IPS-18c (cell line): ENCODE measurements at regions not wholly inside any gene's neighbourhood (a gene's known extent, or its start where the extent isn't known, plus 50 kb on each side); places are given as distances from the start of the nearest gene placed in this dataset.

Experiments used
- H3K4me3 ChIP-seq: 2 replicates; pipeline ENCODE4 v1.7.0; 2013; ENCODE audit warnings: low read depth, mild to moderate bottlenecking, low read length, moderate library complexity; ENCODE audit not compliant: insufficient read depth
- H3K9me3 ChIP-seq: one replicate; pipeline ENCODE4 v1.6.1; 2013; ENCODE audit warnings: mild to moderate bottlenecking, low read length, moderate library complexity; ENCODE audit not compliant: control insufficient read depth, insufficient read depth

- no peaks in the 10 kb centered on the region for H3K9me3 ChIP-seq
- no peak overlapping the region for H3K4me3 ChIP-seq
These were observed 102.7 kb upstream of the RBPJ start for GRCh38 chr4:26217961-26218676.

GRCh38 chr4:26218677-26219605 is 101.9 kb upstream of the RBPJ start:
- Histone ChIP-seq H3K4me3 (no peak overlapping the region), H3K9me3 (no peaks in the 10 kb centered on the region)

DNA sequence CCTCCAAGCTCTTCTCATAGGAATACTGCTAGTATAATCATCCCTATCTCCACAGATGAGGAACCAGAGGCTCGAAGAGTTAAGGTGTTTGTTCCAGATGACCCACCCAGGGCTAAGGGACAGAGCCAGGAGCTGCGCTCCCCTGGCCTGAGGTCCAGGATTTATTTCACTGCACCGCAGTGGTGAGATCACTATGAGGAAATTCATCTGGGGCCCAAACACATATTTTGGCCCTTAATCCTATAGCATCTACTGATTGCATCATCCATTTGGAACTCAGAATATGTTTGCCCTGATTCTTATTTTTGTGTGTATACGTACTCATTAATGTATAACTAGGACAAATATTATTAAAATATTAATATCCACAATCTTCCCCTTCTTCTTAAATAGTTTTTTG is 100.1 kb upstream of the RBPJ start:
- Histone ChIP-seq H3K4me3 (no peak overlapping the region), H3K9me3 (no peaks in the 10 kb centered on the region)

DNA sequence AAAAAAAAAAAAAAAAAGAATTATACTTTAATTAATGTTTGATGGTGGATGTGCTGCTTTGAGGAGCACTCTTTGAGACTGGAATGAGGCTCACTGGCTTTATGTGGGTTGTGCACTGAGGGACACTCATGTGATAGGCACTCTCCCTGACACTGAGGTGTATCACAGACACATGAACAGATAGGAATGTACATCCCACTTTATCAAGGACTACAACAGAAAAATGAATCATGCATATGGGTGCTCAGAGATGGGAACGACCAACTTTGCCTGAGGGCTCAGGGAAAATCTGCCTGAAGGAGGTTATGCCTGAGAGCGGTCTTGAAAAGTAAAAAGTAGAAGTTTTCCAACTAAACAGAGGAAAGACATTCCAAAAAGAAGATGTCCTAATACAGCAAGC is 97.7 kb upstream of the RBPJ start:
- no peak overlapping the region for H3K4me3 ChIP-seq
- peaks cover 2% of the 10 kb centered on the region for H3K9me3 ChIP-seq

GRCh38 chr4:26226629-26227376 is 94.0 kb upstream of the RBPJ start:
- no peak overlapping the region for H3K4me3 ChIP-seq
- peaks cover 2% of the 10 kb centered on the region for H3K9me3 ChIP-seq

DNA sequence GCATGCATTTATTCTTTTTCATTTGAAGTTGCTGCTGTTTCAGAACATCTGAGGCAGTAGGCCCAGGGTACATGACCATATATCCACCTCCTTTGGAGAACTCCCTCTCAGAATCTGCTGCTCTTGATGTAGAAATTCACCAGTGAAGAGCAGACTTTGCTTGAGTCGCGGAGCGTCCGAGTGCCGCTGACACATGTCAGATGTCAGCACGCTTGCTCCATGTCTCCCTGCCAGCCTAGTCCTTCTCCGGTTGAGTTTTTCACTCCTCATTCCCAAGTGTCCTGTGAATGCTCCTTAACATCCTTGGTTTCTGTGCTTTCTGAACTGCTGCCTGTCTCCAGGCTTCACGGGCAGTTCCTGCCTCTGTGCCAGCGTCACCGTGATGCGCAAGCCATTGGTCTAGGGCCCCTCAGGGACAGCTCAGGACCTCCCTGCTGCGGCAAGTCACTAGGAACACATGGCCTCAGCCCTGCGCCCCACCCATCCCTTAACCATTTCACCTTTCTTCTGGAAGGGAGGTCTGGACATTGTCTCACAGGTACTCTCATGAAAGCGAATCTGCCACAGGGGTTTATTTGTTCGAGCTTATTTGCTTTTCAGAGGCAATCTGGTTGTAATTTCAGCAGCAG is 93.1 kb upstream of the RBPJ start:
- peaks cover 2% of the 10 kb centered on the region for H3K9me3 ChIP-seq

DNA sequence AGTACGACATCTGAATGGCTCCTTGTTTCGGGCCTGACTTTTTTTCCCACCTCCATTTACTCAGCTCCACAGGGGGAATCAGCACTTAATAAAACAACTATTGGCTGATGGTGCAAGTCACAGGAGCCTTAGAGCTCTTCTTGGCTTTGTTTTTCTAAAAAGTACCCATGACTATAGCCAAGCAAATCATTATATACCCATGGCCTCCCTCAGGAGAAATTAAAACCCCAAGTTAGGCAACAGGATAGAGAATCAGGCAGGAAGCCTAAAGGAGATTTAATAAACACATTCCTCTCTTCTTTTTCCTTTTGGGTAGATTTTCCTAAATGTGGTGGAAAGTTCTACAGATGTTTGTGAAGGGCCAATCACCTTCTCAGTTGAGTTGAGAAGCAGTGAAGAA is 91.9 kb upstream of the RBPJ start:
- H3K9me3 ChIP-seq: peaks cover 2% of the 10 kb centered on the region

More for the DNA sequence above, 93.1 kb upstream of the RBPJ start:
- H3K4me3 ChIP-seq: no peak overlapping the region

DNA sequence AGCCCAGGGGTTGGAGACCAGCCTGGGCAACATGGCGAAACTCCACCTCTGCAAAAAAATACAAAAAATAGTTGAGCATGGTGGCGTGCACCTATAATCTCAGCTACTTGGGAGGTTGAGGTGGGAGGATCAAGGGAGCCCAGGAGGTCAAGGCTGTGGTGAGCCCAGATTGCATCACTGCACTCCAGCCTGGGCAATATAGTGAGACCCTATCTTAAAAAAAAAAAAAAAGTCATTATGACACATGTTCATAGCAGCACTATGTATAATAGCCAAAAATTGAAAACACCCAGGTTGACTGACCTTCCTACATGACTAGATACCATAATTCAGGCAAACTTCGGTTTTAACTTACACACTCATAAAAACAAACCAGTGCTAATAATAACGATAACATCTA is 90.8 kb upstream of the RBPJ start:
- H3K9me3 ChIP-seq: peaks cover 2% of the 10 kb centered on the region
- no peak overlapping the region for H3K4me3 ChIP-seq

More for the DNA sequence above, 91.9 kb upstream of the RBPJ start:
- no peak overlapping the region for H3K4me3 ChIP-seq

DNA sequence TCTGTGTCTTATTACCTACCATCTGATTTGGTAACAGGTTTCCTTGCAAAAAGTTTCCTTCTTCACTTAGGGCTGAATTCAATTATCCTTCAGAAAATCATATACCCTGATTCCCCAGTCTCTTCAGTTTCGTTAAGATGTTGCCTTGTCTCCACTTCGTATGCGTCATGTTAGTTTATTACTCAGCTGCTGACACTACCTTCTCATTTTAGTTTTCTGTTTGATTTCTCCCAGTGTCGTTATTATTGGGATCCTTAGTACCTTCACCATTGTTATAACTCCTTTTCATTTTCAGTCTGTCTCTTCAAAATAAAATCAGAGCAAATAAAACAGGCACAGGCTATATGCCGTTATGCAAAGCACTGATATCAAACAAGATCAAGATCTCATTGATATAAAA is 87.5 kb upstream of the RBPJ start:
- Histone ChIP-seq H3K9me3 (no peaks in the 10 kb centered on the region), H3K4me3 (no peak overlapping the region)

DNA sequence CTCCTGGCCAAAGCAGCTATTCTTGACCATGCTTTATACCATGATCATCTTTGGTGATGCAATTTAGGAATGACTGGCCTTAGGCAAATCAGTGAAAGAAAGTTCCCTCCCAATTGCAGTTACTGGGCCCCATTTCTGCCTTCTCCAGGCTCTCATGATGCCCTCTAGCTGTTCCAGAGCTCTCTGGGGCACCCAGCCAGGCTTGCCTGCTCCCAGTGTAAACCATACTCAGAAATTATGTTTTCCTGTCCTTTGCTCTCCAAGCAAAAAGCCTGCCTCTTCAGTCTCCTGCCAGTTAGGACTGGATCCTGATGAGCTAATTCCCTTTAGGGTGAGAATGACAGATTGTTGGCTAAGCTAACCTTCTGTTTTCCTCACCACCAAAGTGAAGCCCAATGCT is 85.3 kb upstream of the RBPJ start:
- H3K9me3 ChIP-seq: no peaks in the 10 kb centered on the region
- H3K4me3 ChIP-seq: no peak overlapping the region

DNA sequence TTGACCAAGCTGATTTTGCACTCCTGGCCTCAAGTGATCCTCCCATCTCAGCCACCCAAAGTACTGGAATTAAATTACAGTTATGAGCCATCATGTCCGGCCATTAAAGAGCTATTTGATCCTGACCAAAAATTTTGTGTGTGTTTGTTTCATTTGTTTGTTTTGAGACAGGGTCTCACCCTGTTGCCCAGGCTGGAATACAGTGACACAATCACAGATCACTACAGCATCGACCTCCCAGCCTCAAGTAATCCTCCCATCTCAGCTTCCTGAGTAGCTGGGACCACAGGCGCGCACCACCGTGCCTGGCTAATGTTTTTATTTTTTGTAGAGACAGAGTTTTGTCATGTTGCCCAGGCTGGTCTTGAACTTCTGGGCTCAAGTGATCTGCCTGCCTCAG is 82.9 kb upstream of the RBPJ start:
- Histone ChIP-seq H3K9me3 (no peaks in the 10 kb centered on the region), H3K4me3 (no peak overlapping the region)

DNA sequence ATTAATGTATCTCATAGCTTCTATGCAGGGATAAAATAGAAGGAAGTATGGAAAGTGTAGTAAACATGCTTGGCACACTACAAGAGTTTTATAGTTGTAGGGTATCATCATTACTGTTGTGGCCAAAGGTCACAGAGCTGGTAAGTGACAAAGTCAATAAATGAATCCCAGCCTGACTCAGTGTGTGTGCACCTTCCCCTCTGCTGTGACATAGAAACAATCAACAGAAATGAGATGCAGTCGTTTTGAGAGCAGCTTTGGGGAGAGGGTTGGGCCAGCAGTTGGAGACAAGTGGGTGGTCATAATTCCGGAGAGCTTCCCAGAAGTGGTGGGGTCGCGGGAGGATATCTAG is 82.4 kb upstream of the RBPJ start:
- Histone ChIP-seq H3K4me3 (no peak overlapping the region), H3K9me3 (no peaks in the 10 kb centered on the region)

- Histone ChIP-seq H3K4me3 (no peak overlapping the region), H3K9me3 (no peaks in the 10 kb centered on the region)
These were observed 81.8 kb upstream of the RBPJ start for GRCh38 chr4:26238778-26239679.

GRCh38 chr4:26239801-26240200 is 81.0 kb upstream of the RBPJ start:
- Histone ChIP-seq H3K9me3 (no peaks in the 10 kb centered on the region), H3K4me3 (no peak overlapping the region)

DNA sequence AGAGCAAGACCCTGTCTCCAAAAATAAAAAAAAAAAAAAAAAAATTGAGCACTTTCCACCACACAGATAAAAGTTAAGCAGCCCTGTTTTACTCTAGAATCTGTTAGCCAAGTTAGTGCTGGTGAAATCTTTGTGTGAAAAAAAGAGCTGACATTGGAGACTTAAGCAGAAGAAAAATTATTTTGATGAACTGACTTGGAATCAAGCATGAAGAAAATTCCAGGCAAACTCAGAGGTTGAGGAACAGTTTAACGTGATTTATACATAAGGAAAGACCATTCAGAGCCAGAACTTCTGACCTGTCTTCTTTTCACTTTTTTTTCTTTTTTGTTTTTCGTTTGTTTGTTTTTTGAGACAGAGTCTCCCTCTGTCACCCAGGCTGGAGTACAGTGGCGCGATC is 79.6 kb upstream of the RBPJ start:
- no peak overlapping the region for H3K4me3 ChIP-seq

GRCh38 chr4:26242451-26242850 is 78.4 kb upstream of the RBPJ start:
- Histone ChIP-seq H3K9me3 (no peaks in the 10 kb centered on the region), H3K4me3 (no peak overlapping the region)

More for the DNA sequence above, 79.6 kb upstream of the RBPJ start:
- H3K9me3 ChIP-seq: no peaks in the 10 kb centered on the region
